Calu3 (cell line): ENCODE measurements at regions not wholly inside any gene's neighbourhood (a gene's known extent, or its start where the extent isn't known, plus 50 kb on each side); places are given as distances from the start of the nearest gene placed in this dataset.

ENCODE experiments used
- BruUV-seq: library from RNA; stranded (reverse); fragments of 400-500 nt; replicated peaks from 2 replicates; lab custom pipeline; 2021; lab: Mats Ljungman, UMichigan
- CTCF ChIA-PET: fragments of 300-600 bp; sonication (Branson Sonifier 250); formaldehyde crosslinking; loops from one replicate; lab custom pipeline; 2022; ENCODE audit warnings: antibody characterized with exemption; lab: Charles Lee
- DNase-seq: peaks from one replicate; pipeline ENCODE4 v3.0.0; 2022
- H3K27ac Mint-ChIP-seq: one replicate; pipeline ENCODE4 v1.8.0; 2022; ENCODE audit warnings: mixed read lengths; ENCODE audit not compliant: unreplicated experiment
- H3K27me3 Mint-ChIP-seq: one replicate; pipeline ENCODE4 v1.8.0; 2022; ENCODE audit warnings: mixed read lengths; ENCODE audit not compliant: unreplicated experiment
- H3K36me3 Mint-ChIP-seq: one replicate; pipeline ENCODE4 v1.8.0; 2022; ENCODE audit warnings: mild to moderate bottlenecking, moderate library complexity, mixed read lengths; ENCODE audit not compliant: insufficient read depth, unreplicated experiment
- H3K4me1 Mint-ChIP-seq: one replicate; pipeline ENCODE4 v1.8.0; 2022; ENCODE audit warnings: mild to moderate bottlenecking, low read depth, mixed read lengths; ENCODE audit not compliant: unreplicated experiment
- H3K4me3 Mint-ChIP-seq: one replicate; pipeline ENCODE4 v1.8.0; 2022; ENCODE audit warnings: mild to moderate bottlenecking, low read depth, moderate library complexity, mixed read lengths; ENCODE audit not compliant: unreplicated experiment
- H3K9me3 Mint-ChIP-seq: one replicate; pipeline ENCODE4 v1.8.0; 2022; ENCODE audit warnings: low read depth, mixed read lengths; ENCODE audit not compliant: unreplicated experiment
- intact Hi-C: fragments of 100-400 bp; cut with micrococcal nuclease; formaldehyde crosslinking; loops from one replicate; pipeline ENCODE4 v1.10.0; 2022; ENCODE audit not compliant: unreplicated experiment
- TF ChIP-seq, protein P1 (sequence below): fragments of 200-600 bp; IDR thresholded peaks from one replicate; pipeline ENCODE4 v1.8.0; 2022; ENCODE audit warnings: antibody characterized with exemption; ENCODE audit not compliant: unreplicated experiment

DNA sequence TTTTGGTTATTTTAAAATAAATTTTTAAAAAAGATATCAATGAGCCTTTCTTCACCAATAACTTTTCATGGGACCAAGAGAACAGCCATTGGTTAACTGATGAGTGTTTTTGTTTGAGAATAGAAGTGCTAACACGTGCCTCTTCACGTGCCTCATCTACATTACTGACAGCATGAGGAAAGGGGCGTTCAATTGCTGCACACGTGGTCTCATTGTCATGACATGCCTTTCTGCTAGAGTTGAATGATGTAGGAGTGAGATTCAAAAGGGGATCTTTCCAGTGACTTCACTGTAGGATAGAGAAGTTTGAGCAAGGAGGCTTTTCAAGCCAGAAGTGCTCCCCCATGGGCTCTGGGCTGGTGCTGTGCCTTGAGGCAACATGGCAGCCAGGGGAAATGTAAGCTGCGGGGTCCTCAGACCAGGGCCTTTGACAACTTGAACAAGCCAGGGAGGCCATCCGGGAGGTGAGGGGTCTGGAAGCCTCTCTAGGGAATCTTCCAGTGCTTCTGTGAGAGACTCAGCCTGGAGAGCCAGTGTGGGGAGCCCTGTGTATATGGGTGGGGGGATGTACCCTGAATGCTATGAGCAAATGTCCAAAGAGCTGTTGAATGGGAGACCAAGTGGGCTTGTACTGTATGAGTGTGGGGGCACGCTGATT, 51.2 kb upstream of the FSTL4 start:
- CTCF ChIA-PET = interaction anchor here (0.6 kb wide), 1 partner anchor 268 kb away, joined by 4 read pairs; no protein-coding TSS in a partner anchor
- TF ChIP-seq, protein P1, sequence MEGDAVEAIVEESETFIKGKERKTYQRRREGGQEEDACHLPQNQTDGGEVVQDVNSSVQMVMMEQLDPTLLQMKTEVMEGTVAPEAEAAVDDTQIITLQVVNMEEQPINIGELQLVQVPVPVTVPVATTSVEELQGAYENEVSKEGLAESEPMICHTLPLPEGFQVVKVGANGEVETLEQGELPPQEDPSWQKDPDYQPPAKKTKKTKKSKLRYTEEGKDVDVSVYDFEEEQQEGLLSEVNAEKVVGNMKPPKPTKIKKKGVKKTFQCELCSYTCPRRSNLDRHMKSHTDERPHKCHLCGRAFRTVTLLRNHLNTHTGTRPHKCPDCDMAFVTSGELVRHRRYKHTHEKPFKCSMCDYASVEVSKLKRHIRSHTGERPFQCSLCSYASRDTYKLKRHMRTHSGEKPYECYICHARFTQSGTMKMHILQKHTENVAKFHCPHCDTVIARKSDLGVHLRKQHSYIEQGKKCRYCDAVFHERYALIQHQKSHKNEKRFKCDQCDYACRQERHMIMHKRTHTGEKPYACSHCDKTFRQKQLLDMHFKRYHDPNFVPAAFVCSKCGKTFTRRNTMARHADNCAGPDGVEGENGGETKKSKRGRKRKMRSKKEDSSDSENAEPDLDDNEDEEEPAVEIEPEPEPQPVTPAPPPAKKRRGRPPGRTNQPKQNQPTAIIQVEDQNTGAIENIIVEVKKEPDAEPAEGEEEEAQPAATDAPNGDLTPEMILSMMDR = no peak
- Mint-ChIP-seq H3K27ac (no peak overlapping the region), H3K27me3 (peaks cover 65% of the 10 kb centered on the region), H3K4me3 (no peak overlapping the region), H3K9me3 (no peaks in the 10 kb centered on the region), H3K36me3 (no peaks in the 10 kb centered on the region), H3K4me1 (no peaks in the 10 kb centered on the region)
- no peak for DNase-seq
- intact Hi-C loops = no loop called here
- no TSS peak for BruUV-seq

DNA sequence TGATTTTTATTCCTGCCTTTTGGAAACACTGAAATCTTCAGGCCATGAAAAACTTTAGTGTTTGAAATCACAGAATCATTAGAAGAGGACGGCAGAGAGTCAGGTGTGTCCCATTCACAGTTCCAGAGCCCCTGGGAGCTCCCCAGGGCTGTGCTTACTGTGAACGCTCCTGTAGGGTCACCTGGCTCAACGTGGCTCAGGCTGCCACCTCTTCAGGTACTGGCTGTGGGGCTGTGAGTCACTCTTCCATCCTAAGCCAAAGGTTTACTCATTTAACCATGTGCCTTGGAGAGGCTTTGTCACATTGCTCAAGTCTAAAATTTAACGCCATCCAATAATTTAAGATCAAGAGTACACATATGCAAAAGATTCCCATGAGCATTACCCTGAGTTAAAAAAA, 50.2 kb upstream of the FSTL4 start:
- DNase-seq = no peak
- intact Hi-C loops = no loop called here
- TF ChIP-seq, protein P1 = no peak
- H3K9me3 Mint-ChIP-seq = no peaks in the 10 kb centered on the region
- no peak overlapping the region for H3K27ac Mint-ChIP-seq
- BruUV-seq = no TSS peak
- H3K27me3 Mint-ChIP-seq = peaks cover 55% of the 10 kb centered on the region
- no peaks in the 10 kb centered on the region for H3K36me3 Mint-ChIP-seq
- no peak overlapping the region for H3K4me3 Mint-ChIP-seq
- no peaks in the 10 kb centered on the region for H3K4me1 Mint-ChIP-seq
- CTCF ChIA-PET = no interaction called here
